BJ (cell line): ENCODE measurements at regions not wholly inside any gene's neighbourhood (a gene's known extent, or its start where the extent isn't known, plus 50 kb on each side); places are given as distances from the start of the nearest gene placed in this dataset.
"Not testable (repeated sequence)": the region's sequence is repeated elsewhere in the genome, so short reads cannot be mapped to it uniquely, and the experiment has no call there.

Experiments
- CTCF ChIA-PET: fragments of 350-600 bp; formaldehyde crosslinking; extraction: SDS; loops from one replicate; lab custom pipeline; 2021; ENCODE audit warnings: antibody characterized with exemption, inconsistent platforms; lab: Yijun Ruan, JAX
- POLR2A ChIA-PET: fragments of 300-600 bp; sonication (Branson Sonifier 250); formaldehyde crosslinking; extraction: SDS; loops from one replicate; lab custom pipeline; 2021; ENCODE audit warnings: antibody characterized with exemption; lab: Charles Lee
- DNase-seq: peaks from one replicate; pipeline ENCODE4 v3.0.0-alpha.2; 2011; ENCODE audit warnings: low read depth
- H3K27me3 ChIP-seq: 2 replicates; pipeline ENCODE4 v1.6.0; 2011; ENCODE audit warnings: low read length; ENCODE audit not compliant: control insufficient read depth, insufficient read depth
- H3K36me3 ChIP-seq: 2 replicates; pipeline ENCODE4 v1.5.1; 2011; ENCODE audit warnings: low read length; ENCODE audit not compliant: control insufficient read depth, insufficient read depth
- H3K4me3 ChIP-seq: 2 replicates; pipeline ENCODE4 v1.5.1; 2011; ENCODE audit warnings: low read depth, mild to moderate bottlenecking, control low read depth, low read length
- CTCF ChIP-seq: IDR thresholded peaks from 2 replicates; pipeline ENCODE4 v1.5.1; 2011; ENCODE audit warnings: low read depth, mild to moderate bottlenecking, control low read depth, inconsistent platforms, low read length, moderate library complexity; ENCODE audit not compliant: insufficient read depth

GRCh38 chrX:444305-444704, 57.6 kb upstream of the PPP2R3B start:
- Histone ChIP-seq H3K4me3 (no peak overlapping the region), H3K36me3 (no peaks in the 10 kb centered on the region), H3K27me3 (no peaks in the 10 kb centered on the region)
- no peak for TF ChIP-seq CTCF
- ChIA-PET POLR2A (no interaction called here), CTCF (no interaction called here)
- DNase-seq: no peak

- no peaks in the 10 kb centered on the region for H3K36me3 ChIP-seq
- no peak overlapping the region for H3K4me3 ChIP-seq
- POLR2A ChIA-PET: no interaction called here
- DNase-seq: no peak
- CTCF ChIA-PET: no interaction called here
- no peaks in the 10 kb centered on the region for H3K27me3 ChIP-seq
- TF ChIP-seq CTCF: no peak
Measured at GRCh38 chrX:445727-446126, 59.0 kb upstream of the PPP2R3B start.

GRCh38 chrX:446245-446644, 59.5 kb upstream of the PPP2R3B start:
- Histone ChIP-seq H3K27me3 (no peaks in the 10 kb centered on the region), H3K36me3 (no peaks in the 10 kb centered on the region), H3K4me3 (no peak overlapping the region)
- no peak for TF ChIP-seq CTCF
- ChIA-PET CTCF (no interaction called here), POLR2A (no interaction called here)
- DNase-seq: no peak

DNA sequence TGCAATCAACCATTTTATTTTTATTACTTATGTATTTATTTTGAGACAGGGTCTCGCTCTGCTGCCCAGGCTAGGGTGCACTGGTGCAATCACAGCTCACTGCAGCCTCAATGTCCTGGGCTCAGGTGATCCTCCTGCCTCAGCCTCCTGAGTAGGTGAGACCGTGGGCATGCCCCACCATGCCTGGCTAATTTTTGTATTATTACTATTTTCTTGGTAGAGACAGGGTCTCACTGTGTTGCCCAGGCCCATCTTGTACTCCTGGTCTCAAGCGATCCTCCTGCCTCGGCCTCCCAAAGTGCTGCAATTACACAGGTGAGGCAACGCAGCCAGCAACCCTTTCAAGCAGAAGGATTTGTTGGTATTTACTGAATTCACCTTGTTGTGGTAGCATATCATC, 60.3 kb upstream of the PPP2R3B start:
- Histone ChIP-seq H3K4me3 (no peak overlapping the region), H3K27me3 (no peaks in the 10 kb centered on the region), H3K36me3 (no peaks in the 10 kb centered on the region)
- ChIA-PET CTCF (no interaction called here), POLR2A (no interaction called here)
- no peak for TF ChIP-seq CTCF
- DNase-seq: no peak

- H3K4me3 ChIP-seq, H3K36me3 ChIP-seq, H3K27me3 ChIP-seq, POLR2A ChIA-PET, CTCF ChIA-PET, DNase-seq: not testable (repeated sequence)
Measured at GRCh38 chrX:451750-452149, 65.0 kb upstream of the PPP2R3B start.

DNA sequence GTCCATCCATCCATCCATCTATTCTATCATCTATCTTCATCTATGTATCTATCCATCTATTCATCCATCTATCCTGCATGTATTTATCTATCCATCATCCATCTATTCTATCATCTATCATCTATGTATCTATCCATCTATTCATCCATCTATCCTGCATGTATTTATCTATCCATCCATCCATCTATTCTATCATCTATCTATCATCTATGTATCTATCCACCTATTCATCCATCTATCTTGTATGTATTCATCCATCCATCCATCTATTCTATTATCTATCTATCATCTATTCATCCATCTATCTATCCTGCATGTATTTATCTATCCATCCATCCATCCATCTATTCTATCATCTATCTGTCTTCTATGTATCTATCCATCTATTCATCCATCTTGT, 65.9 kb upstream of the PPP2R3B start:
- TF ChIP-seq CTCF: no peak
- CTCF ChIA-PET: no interaction called here

GRCh38 chrX:454514-454913, 67.8 kb upstream of the PPP2R3B start:
- POLR2A ChIA-PET, CTCF ChIA-PET, H3K27me3 ChIP-seq: not testable (repeated sequence)

More for the DNA sequence above, 65.9 kb upstream of the PPP2R3B start:
- Histone ChIP-seq H3K27me3 (no peaks in the 10 kb centered on the region), H3K36me3 (no peaks in the 10 kb centered on the region), H3K4me3 (no peak overlapping the region)
- POLR2A ChIA-PET: no interaction called here
- DNase-seq: no peak

More at GRCh38 chrX:454514-454913, 67.8 kb upstream of the PPP2R3B start:
- DNase-seq, H3K36me3 ChIP-seq, H3K4me3 ChIP-seq: not testable (repeated sequence)
